GM12873 (cell line): ENCODE measurements at regions not wholly inside any gene's neighbourhood (a gene's known extent, or its start where the extent isn't known, plus 50 kb on each side); places are given as distances from the start of the nearest gene placed in this dataset.

Experiments
- CTCF ChIP-seq: IDR thresholded peaks from 2 replicates; pipeline ENCODE4 v1.5.1; 2012; ENCODE audit warnings: low read depth, mild to moderate bottlenecking, moderate library complexity, low read length, control low read depth; ENCODE audit not compliant: insufficient read depth; ENCODE audit errors: missing control alignments

GRCh38 chr12:18165889-18166288 lies 75.9 kb upstream of the RERGL start:
- no peak for TF ChIP-seq CTCF

GRCh38 chr12:18165422-18165871 lies 75.5 kb upstream of the RERGL start:
- no peak for TF ChIP-seq CTCF

GRCh38 chr12:18160901-18161300 lies 70.9 kb upstream of the RERGL start:
- no peak for TF ChIP-seq CTCF

- peak; percentile 81 for TF ChIP-seq CTCF
These were observed 69.0 kb upstream of the RERGL start for GRCh38 chr12:18158774-18159557.

GRCh38 chr12:18153826-18154225 lies 63.8 kb upstream of the RERGL start:
- no peak for TF ChIP-seq CTCF

- no peak for TF ChIP-seq CTCF
These were observed 61.0 kb upstream of the RERGL start for GRCh38 chr12:18151036-18151435.

GRCh38 chr12:18148961-18149360 lies 59.0 kb upstream of the RERGL start:
- TF ChIP-seq CTCF: no peak
